Liver (tissue), 8 donors: ENCODE measurements at regions not wholly inside any gene's neighbourhood (a gene's known extent, or its start where the extent isn't known, plus 50 kb on each side); places are given as distances from the start of the nearest gene placed in this dataset.

ENCODE experiments used
- DNase-seq: peaks from one replicate; pipeline ENCODE4 v3.0.0-alpha.2; 2017; ENCODE audit warnings: low spot score
- H3K27ac ChIP-seq, 2 donors: one replicate each; pipeline ENCODE4 v1.7.0; 2013; ENCODE audit warnings: inconsistent platforms in 2 of 2, low read length in 2 of 2, control low read depth in 1 of 2, low read depth in 1 of 2, mild to moderate bottlenecking in 1 of 2
- H3K27me3 ChIP-seq, 4 donors: one replicate each; pipeline versions ENCODE4 v1.6.1 to v1.7.0; 2013; ENCODE audit warnings: low read length in 3 of 4, inconsistent platforms in 1 of 4, mild to moderate bottlenecking in 1 of 4, moderate library complexity in 1 of 4; ENCODE audit not compliant: control insufficient read depth in 4 of 4, insufficient read depth in 4 of 4
- H3K36me3 ChIP-seq, 4 donors: one replicate each; pipeline versions ENCODE4 v1.6.1 to v1.7.0; 2013; ENCODE audit warnings: low read length in 3 of 4, mild to moderate bottlenecking in 3 of 4, low read depth in 1 of 4, moderate library complexity in 1 of 4; ENCODE audit not compliant: control insufficient read depth in 4 of 4, insufficient read depth in 3 of 4
- H3K4me1 ChIP-seq, 4 donors: one replicate each; pipeline versions ENCODE4 v1.6.1 to v1.7.0; 2013; ENCODE audit warnings: low read length in 3 of 4, mild to moderate bottlenecking in 3 of 4, moderate library complexity in 1 of 4; ENCODE audit not compliant: control insufficient read depth in 4 of 4, insufficient read depth in 4 of 4
- H3K4me3 ChIP-seq, 3 donors: one replicate each; pipeline versions ENCODE4 v1.6.1 to v1.7.0; 2013; ENCODE audit warnings: low read length in 3 of 3, control low read depth in 1 of 3, low read depth in 1 of 3, mild to moderate bottlenecking in 1 of 3
- H3K9ac ChIP-seq, 2 donors: one replicate each; pipeline ENCODE4 v1.7.0; 2013; ENCODE audit warnings: low read length in 2 of 2, mild to moderate bottlenecking in 2 of 2, moderate library complexity in 2 of 2, control low read depth in 1 of 2, low read depth in 1 of 2
- H3K9me3 ChIP-seq, 4 donors: one replicate each; pipeline versions ENCODE4 v1.6.1 to v1.7.0; 2013; ENCODE audit warnings: low read length in 3 of 4; ENCODE audit not compliant: control insufficient read depth in 4 of 4
- EGR1 ChIP-seq, 2 donors: IDR thresholded peaks; 2 replicates each; pipeline ENCODE4 v1.6.1; 2016 to 2018; ENCODE audit warnings: antibody characterized with exemption in 2 of 2, low read depth in 2 of 2
- FOXA1 ChIP-seq: IDR thresholded peaks from 2 replicates; pipeline ENCODE4 v1.6.1; 2016; ENCODE audit warnings: antibody characterized with exemption
- FOXA2 ChIP-seq: IDR thresholded peaks from 2 replicates; pipeline ENCODE4 v1.6.1; 2016; ENCODE audit warnings: antibody characterized with exemption
- GABPA ChIP-seq, 2 donors: IDR thresholded peaks in 1 of 2; conservative IDR thresholded peaks in 1 of 2; 2 replicates each; pipeline ENCODE4 v1.6.1; 2016; ENCODE audit warnings: antibody characterized with exemption in 2 of 2, mild to moderate bottlenecking in 1 of 2, moderate library complexity in 1 of 2
- HNF4A ChIP-seq, 2 donors: conservative IDR thresholded peaks; 2 replicates each; pipeline ENCODE4 v1.6.1; 2016; ENCODE audit warnings: antibody characterized with exemption in 2 of 2, mild to moderate bottlenecking in 2 of 2
- HNF4G ChIP-seq: IDR thresholded peaks from 2 replicates; pipeline ENCODE4 v1.6.1; 2016; ENCODE audit warnings: antibody characterized with exemption
- JUND ChIP-seq, 2 donors: IDR thresholded peaks; 2 replicates each; pipeline ENCODE4 v1.6.1; 2016; ENCODE audit warnings: antibody characterized with exemption in 2 of 2
- RAD21 ChIP-seq, 2 donors: IDR thresholded peaks; 2 replicates each; pipeline ENCODE4 v1.6.1; 2016; ENCODE audit warnings: antibody characterized with exemption in 2 of 2, mild to moderate bottlenecking in 2 of 2
- RXRA ChIP-seq, 2 donors: IDR thresholded peaks; 2 replicates each; pipeline ENCODE4 v1.6.1; 2017 to 2018; ENCODE audit warnings: antibody characterized with exemption in 2 of 2, mild to moderate bottlenecking in 1 of 2
- SP1 ChIP-seq: IDR thresholded peaks from 2 replicates; pipeline ENCODE4 v1.6.1; 2018; ENCODE audit warnings: antibody characterized with exemption, mild to moderate bottlenecking
- TAF1 ChIP-seq: conservative IDR thresholded peaks from 2 replicates; pipeline ENCODE4 v1.6.1; 2016; ENCODE audit warnings: antibody characterized with exemption, mild to moderate bottlenecking
- YY1 ChIP-seq: IDR thresholded peaks from 2 replicates; pipeline ENCODE4 v1.6.1; 2016; ENCODE audit warnings: antibody characterized with exemption, mild to moderate bottlenecking
- WGBS: extraction: QIAGEN DNeasy Blood & Tissue Kit; methylation state at CpG from one replicate; pipeline ENCODE4 v1.1.7; 2013; 5-methylcytosine and 5-hydroxymethylcytosine counted together
- TF ChIP-seq, protein P1 (sequence below): IDR thresholded peaks from 2 replicates; pipeline ENCODE4 v1.6.1; 2016; ENCODE audit warnings: antibody characterized with exemption, mild to moderate bottlenecking
- TF ChIP-seq, protein P2 (sequence below): fragments of 150-350 bp; IDR thresholded peaks from 2 replicates; pipeline ENCODE4 v1.5.1; 2017; ENCODE audit warnings: improper control_type of control experiment, low read depth, low read length; ENCODE audit not compliant: missing input control
- TF ChIP-seq, protein P3 (sequence below): IDR thresholded peaks from 2 replicates; pipeline ENCODE4 v1.6.1; 2016; ENCODE audit warnings: antibody characterized with exemption
- TF ChIP-seq, protein P4 (sequence below): IDR thresholded peaks from 2 replicates; pipeline ENCODE4 v1.6.1; 2016; ENCODE audit warnings: antibody characterized with exemption
- TF ChIP-seq, protein P5 (sequence below): IDR thresholded peaks from 2 replicates; pipeline ENCODE4 v1.6.1; 2016; ENCODE audit warnings: antibody characterized with exemption
- donor health status: healthy.
- donor health status: healthy.
- donor health status: healthy.
- donor health status: healthy.
- donor health status: healthy.

DNA sequence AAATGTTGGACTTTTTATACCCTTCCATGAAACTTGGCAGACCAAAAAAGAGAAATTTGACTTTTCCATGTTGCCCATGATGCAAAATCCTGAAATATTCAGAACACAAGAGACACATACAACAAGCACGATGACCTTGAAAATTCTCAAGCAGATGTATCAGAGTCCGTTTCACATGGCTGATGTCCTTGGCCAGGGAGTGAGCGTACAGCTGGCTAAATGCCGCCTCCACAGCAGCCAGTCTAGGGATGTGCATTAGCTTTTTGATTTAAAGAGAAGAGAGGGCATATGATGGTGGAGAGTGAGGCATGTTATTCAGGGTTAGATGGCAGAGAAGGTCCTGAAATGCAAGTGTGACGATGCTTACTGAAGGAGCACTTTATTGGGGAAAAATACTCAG lies 148.0 kb upstream of the SEMA6A start:
- Histone ChIP-seq H3K27me3 (no peaks in the 10 kb centered on the region), H3K4me1 (no peaks in the 10 kb centered on the region), H3K27ac (no peak overlapping the region), H3K9me3 (no peaks in the 10 kb centered on the region), H3K9ac (no peak overlapping the region), H3K36me3 (no peaks in the 10 kb centered on the region), H3K4me3 (no peak overlapping the region)
- TF ChIP-seq EGR1 (IDR thresholded peaks at IDR 0.05; ENCODE audit: low read depth in 2 of 2) (no peak), FOXA2 (no peak), RAD21 (IDR thresholded peaks at IDR 0.05) (no peak), SP1 (no peak), GABPA (IDR thresholded peaks at IDR 0.05 in 1 of 2, conservative IDR thresholded peaks at IDR 0.05 in 1 of 2) (no peak), HNF4A (conservative IDR thresholded peaks at IDR 0.05) (no peak), HNF4G (no peak)
- TF ChIP-seq, protein P1, sequence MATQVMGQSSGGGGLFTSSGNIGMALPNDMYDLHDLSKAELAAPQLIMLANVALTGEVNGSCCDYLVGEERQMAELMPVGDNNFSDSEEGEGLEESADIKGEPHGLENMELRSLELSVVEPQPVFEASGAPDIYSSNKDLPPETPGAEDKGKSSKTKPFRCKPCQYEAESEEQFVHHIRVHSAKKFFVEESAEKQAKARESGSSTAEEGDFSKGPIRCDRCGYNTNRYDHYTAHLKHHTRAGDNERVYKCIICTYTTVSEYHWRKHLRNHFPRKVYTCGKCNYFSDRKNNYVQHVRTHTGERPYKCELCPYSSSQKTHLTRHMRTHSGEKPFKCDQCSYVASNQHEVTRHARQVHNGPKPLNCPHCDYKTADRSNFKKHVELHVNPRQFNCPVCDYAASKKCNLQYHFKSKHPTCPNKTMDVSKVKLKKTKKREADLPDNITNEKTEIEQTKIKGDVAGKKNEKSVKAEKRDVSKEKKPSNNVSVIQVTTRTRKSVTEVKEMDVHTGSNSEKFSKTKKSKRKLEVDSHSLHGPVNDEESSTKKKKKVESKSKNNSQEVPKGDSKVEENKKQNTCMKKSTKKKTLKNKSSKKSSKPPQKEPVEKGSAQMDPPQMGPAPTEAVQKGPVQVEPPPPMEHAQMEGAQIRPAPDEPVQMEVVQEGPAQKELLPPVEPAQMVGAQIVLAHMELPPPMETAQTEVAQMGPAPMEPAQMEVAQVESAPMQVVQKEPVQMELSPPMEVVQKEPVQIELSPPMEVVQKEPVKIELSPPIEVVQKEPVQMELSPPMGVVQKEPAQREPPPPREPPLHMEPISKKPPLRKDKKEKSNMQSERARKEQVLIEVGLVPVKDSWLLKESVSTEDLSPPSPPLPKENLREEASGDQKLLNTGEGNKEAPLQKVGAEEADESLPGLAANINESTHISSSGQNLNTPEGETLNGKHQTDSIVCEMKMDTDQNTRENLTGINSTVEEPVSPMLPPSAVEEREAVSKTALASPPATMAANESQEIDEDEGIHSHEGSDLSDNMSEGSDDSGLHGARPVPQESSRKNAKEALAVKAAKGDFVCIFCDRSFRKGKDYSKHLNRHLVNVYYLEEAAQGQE = no peak
- TF ChIP-seq, protein P2, sequence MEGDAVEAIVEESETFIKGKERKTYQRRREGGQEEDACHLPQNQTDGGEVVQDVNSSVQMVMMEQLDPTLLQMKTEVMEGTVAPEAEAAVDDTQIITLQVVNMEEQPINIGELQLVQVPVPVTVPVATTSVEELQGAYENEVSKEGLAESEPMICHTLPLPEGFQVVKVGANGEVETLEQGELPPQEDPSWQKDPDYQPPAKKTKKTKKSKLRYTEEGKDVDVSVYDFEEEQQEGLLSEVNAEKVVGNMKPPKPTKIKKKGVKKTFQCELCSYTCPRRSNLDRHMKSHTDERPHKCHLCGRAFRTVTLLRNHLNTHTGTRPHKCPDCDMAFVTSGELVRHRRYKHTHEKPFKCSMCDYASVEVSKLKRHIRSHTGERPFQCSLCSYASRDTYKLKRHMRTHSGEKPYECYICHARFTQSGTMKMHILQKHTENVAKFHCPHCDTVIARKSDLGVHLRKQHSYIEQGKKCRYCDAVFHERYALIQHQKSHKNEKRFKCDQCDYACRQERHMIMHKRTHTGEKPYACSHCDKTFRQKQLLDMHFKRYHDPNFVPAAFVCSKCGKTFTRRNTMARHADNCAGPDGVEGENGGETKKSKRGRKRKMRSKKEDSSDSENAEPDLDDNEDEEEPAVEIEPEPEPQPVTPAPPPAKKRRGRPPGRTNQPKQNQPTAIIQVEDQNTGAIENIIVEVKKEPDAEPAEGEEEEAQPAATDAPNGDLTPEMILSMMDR = no peak
- TF ChIP-seq, protein P3, sequence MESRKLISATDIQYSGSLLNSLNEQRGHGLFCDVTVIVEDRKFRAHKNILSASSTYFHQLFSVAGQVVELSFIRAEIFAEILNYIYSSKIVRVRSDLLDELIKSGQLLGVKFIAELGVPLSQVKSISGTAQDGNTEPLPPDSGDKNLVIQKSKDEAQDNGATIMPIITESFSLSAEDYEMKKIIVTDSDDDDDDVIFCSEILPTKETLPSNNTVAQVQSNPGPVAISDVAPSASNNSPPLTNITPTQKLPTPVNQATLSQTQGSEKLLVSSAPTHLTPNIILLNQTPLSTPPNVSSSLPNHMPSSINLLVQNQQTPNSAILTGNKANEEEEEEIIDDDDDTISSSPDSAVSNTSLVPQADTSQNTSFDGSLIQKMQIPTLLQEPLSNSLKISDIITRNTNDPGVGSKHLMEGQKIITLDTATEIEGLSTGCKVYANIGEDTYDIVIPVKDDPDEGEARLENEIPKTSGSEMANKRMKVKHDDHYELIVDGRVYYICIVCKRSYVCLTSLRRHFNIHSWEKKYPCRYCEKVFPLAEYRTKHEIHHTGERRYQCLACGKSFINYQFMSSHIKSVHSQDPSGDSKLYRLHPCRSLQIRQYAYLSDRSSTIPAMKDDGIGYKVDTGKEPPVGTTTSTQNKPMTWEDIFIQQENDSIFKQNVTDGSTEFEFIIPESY = no peak
- TF ChIP-seq, protein P4, sequence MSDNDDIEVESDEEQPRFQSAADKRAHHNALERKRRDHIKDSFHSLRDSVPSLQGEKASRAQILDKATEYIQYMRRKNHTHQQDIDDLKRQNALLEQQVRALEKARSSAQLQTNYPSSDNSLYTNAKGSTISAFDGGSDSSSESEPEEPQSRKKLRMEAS = no peak
- WGBS = 84% methylated on average over 5 of the region's 5 CpGs
- DNase-seq = no peak

DNA sequence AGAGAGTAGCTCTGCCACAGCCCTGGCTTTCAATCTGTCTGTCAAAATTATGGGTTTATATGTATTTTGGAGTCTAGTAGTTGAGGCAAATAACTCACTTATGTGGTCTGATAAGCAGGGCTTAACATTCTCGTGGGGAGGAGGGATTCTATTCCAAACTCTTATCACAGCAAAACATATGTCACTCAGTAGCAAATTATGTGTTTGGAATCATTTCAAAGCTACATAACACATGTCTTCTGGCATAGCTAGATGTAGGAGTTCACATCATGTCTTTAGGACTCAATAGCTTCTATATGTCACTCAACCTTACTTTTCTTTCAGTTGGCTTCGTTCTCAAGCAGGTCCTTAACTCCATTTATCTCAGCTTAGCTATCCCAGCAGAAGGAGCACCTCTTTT lies 144.5 kb upstream of the SEMA6A start:
- no peak overlapping the region for H3K27ac ChIP-seq
- H3K4me1 ChIP-seq = no peaks in the 10 kb centered on the region
- DNase-seq = no peak
- no peaks in the 10 kb centered on the region for H3K9me3 ChIP-seq
- H3K4me3 ChIP-seq = no peak overlapping the region
- H3K9ac ChIP-seq = no peak overlapping the region
- no peaks in the 10 kb centered on the region for H3K36me3 ChIP-seq
- H3K27me3 ChIP-seq = no peaks in the 10 kb centered on the region
- TF ChIP-seq JUND (IDR thresholded peaks at IDR 0.05) (no peak), YY1 (no peak), HNF4G (no peak), RXRA (IDR thresholded peaks at IDR 0.05) (no peak), FOXA1 (no peak), TAF1 (no peak)
- TF ChIP-seq, protein P2 = no peak
- TF ChIP-seq, protein P5, sequence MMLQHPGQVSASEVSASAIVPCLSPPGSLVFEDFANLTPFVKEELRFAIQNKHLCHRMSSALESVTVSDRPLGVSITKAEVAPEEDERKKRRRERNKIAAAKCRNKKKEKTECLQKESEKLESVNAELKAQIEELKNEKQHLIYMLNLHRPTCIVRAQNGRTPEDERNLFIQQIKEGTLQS = no peak
- 48% methylated on average over 2 of the region's 2 CpGs for WGBS
